ENCODE measurements at regions not wholly inside any gene's neighbourhood (a gene's known extent, or its start where the extent isn't known, plus 50 kb on each side); places are given as distances from the start of the nearest gene placed in this dataset.

GRCh38 chrX:74251006-74251930, 52.7 kb upstream of the ZCCHC13 start:
- no peaks in the 10 kb centered on the region for H3K9me3 ChIP-seq (ENCODE audit: control insufficient read depth, low read length)
- no peaks in the 10 kb centered on the region for H3K4me1 ChIP-seq (ENCODE audit: control insufficient read depth, insufficient read depth, low read length)
- 84 to 94% methylated on average over 2 of the region's 2 CpGs for WGBS, 2 experiments
- no peak overlapping the region for H3K27ac ChIP-seq (ENCODE audit: insufficient read depth, low read depth, low read length, poor library complexity, severe bottlenecking)
- H3K4me3 ChIP-seq (ENCODE audit: insufficient read depth, low read depth, low read length), result no peak overlapping the region
- no peaks in the 10 kb centered on the region for H3K36me3 ChIP-seq (ENCODE audit: control insufficient read depth, insufficient read depth, low read length)
- no peaks in the 10 kb centered on the region for H3K27me3 ChIP-seq (ENCODE audit: control insufficient read depth, insufficient read depth, low read length, poor library complexity, severe bottlenecking)

DNA sequence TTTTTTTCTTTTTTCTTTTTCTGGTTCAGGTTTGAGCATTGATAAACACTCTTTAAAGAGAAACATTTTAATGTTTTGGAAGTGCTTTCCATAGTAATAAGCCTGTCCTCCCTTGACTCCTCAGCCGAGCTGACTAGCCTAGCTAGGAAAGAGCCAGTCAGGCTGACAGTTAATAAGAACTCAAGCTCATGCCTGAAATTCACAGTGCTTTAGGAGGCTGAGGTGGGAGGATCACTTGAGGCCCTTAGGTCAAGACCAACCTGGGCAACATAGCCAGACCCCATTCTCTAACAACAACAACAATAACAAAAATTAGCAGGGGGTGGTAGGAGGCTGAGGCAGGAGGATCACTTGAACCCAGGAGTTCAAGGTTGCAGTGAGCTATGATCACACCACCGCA, 53.4 kb upstream of the ZCCHC13 start:
- no peaks in the 10 kb centered on the region for H3K9me3 ChIP-seq (ENCODE audit: control insufficient read depth, low read length)
- no peaks in the 10 kb centered on the region for H3K27me3 ChIP-seq (ENCODE audit: control insufficient read depth, insufficient read depth, low read length, poor library complexity, severe bottlenecking)
- no peaks in the 10 kb centered on the region for H3K4me1 ChIP-seq (ENCODE audit: control insufficient read depth, insufficient read depth, low read length)
- no peaks in the 10 kb centered on the region for H3K36me3 ChIP-seq (ENCODE audit: control insufficient read depth, insufficient read depth, low read length)
- 90 to 95% methylated on average over 2 of the region's 2 CpGs for WGBS, 2 experiments
- no peak overlapping the region for H3K4me3 ChIP-seq (ENCODE audit: insufficient read depth, low read depth, low read length)
- H3K27ac ChIP-seq (ENCODE audit: insufficient read depth, low read depth, low read length, poor library complexity, severe bottlenecking), result no peak overlapping the region

GRCh38 chrX:74249963-74250362, 54.0 kb upstream of the ZCCHC13 start:
- H3K27ac ChIP-seq (ENCODE audit: insufficient read depth, low read depth, low read length, poor library complexity, severe bottlenecking), result peak overlapping the region; percentile 18
- H3K4me3 ChIP-seq (ENCODE audit: insufficient read depth, low read depth, low read length), result no peak overlapping the region
- no peaks in the 10 kb centered on the region for H3K9me3 ChIP-seq (ENCODE audit: control insufficient read depth, low read length)
- H3K36me3 ChIP-seq (ENCODE audit: control insufficient read depth, insufficient read depth, low read length), result no peaks in the 10 kb centered on the region
- no peaks in the 10 kb centered on the region for H3K27me3 ChIP-seq (ENCODE audit: control insufficient read depth, insufficient read depth, low read length, poor library complexity, severe bottlenecking)
- H3K4me1 ChIP-seq (ENCODE audit: control insufficient read depth, insufficient read depth, low read length), result no peaks in the 10 kb centered on the region
- 4 to 8% methylated on average over 8 to 11 of the region's 11 CpGs for WGBS, 2 experiments

DNA sequence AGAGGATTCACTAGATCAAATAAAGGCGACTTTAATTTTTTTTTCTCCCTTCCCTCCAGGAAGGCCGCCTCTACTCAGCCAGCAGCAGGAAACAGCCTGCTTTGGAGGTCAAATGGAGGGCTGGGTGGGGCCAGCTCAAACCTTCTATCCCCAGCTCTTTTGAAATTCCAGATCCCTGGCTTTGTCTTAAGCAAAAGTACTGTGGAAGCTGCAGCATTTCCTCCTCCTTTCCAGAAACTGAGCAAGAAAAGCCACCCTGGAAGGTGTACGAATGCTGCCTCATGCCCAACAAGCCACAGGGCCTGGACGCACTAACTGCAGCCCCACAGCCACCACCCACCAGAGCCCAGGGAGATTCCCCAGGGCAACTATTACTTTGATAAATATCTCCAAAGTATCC, 55.1 kb upstream of the ZCCHC13 start:
- WGBS, 2 experiments, result 27 to 50% methylated on average over 2 to 4 of the region's 4 CpGs
- Histone ChIP-seq H3K36me3 (ENCODE audit: control insufficient read depth, insufficient read depth, low read length) (no peaks in the 10 kb centered on the region), H3K4me3 (ENCODE audit: insufficient read depth, low read depth, low read length) (no peak overlapping the region), H3K4me1 (ENCODE audit: control insufficient read depth, insufficient read depth, low read length) (no peaks in the 10 kb centered on the region), H3K9me3 (ENCODE audit: control insufficient read depth, low read length) (no peaks in the 10 kb centered on the region), H3K27me3 (ENCODE audit: control insufficient read depth, insufficient read depth, low read length, poor library complexity, severe bottlenecking) (no peaks in the 10 kb centered on the region), H3K27ac (ENCODE audit: insufficient read depth, low read depth, low read length, poor library complexity, severe bottlenecking) (no peak overlapping the region)

DNA sequence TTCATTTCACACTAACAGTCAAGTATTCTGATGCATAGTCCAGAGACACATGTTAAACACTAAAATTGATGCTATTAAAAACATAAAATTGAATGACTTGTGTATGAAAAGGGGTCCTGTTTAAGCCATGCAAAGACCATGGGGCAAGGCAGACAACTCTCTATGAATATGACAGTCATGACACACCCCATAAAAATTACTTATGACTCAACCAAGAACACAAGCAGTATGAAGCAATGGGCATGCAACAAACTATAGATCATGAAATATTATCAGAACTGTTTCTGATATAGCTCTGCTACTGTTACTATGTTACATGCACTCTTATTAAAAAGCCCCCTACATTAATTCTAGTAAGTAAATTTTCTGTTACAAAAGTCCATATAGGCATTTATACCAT, 57.5 kb upstream of the ZCCHC13 start:
- no peak overlapping the region for H3K27ac ChIP-seq (ENCODE audit: insufficient read depth, low read depth, low read length, poor library complexity, severe bottlenecking)

GRCh38 chrX:74242484-74243138, 61.4 kb upstream of the ZCCHC13 start:
- Histone ChIP-seq H3K27ac (ENCODE audit: insufficient read depth, low read depth, low read length, poor library complexity, severe bottlenecking) (no peak overlapping the region), H3K27me3 (ENCODE audit: control insufficient read depth, insufficient read depth, low read length, poor library complexity, severe bottlenecking) (no peaks in the 10 kb centered on the region), H3K36me3 (ENCODE audit: control insufficient read depth, insufficient read depth, low read length) (no peaks in the 10 kb centered on the region)

More for the DNA sequence above, 57.5 kb upstream of the ZCCHC13 start:
- H3K4me1 ChIP-seq (ENCODE audit: control insufficient read depth, insufficient read depth, low read length), result no peaks in the 10 kb centered on the region
- no peak overlapping the region for H3K4me3 ChIP-seq (ENCODE audit: insufficient read depth, low read depth, low read length)
- no peaks in the 10 kb centered on the region for H3K27me3 ChIP-seq (ENCODE audit: control insufficient read depth, insufficient read depth, low read length, poor library complexity, severe bottlenecking)
- H3K36me3 ChIP-seq (ENCODE audit: control insufficient read depth, insufficient read depth, low read length), result no peaks in the 10 kb centered on the region
- no peaks in the 10 kb centered on the region for H3K9me3 ChIP-seq (ENCODE audit: control insufficient read depth, low read length)

DNA sequence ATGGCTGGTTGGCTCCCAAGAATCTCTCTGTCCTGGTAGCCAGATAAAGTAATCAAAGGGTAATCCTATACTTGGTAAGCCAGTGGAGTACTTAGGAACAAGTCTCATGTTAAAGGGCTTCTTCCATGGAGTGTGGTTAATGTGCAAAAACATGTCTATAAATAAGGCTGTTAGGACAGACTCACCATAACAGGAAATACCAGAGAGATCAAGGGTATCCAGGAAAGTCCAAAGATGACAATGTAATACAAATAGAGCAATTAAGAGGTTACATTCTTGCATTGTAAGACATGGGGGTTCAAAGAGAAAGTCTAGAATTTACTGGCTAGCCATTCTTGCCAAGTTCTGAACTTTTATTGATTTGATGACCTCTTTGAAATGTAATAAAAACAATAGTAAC, 61.9 kb upstream of the ZCCHC13 start:
- Histone ChIP-seq H3K9me3 (ENCODE audit: control insufficient read depth, low read length) (no peaks in the 10 kb centered on the region), H3K36me3 (ENCODE audit: control insufficient read depth, insufficient read depth, low read length) (no peaks in the 10 kb centered on the region), H3K4me1 (ENCODE audit: control insufficient read depth, insufficient read depth, low read length) (no peaks in the 10 kb centered on the region), H3K27me3 (ENCODE audit: control insufficient read depth, insufficient read depth, low read length, poor library complexity, severe bottlenecking) (no peaks in the 10 kb centered on the region), H3K27ac (ENCODE audit: insufficient read depth, low read depth, low read length, poor library complexity, severe bottlenecking) (no peak overlapping the region), H3K4me3 (ENCODE audit: insufficient read depth, low read depth, low read length) (no peak overlapping the region)

More at GRCh38 chrX:74242484-74243138, 61.4 kb upstream of the ZCCHC13 start:
- 93 to 97% methylated on average over 8 of the region's 8 CpGs for WGBS, 2 experiments
- no peak overlapping the region for H3K4me3 ChIP-seq (ENCODE audit: insufficient read depth, low read depth, low read length)
- no peaks in the 10 kb centered on the region for H3K4me1 ChIP-seq (ENCODE audit: control insufficient read depth, insufficient read depth, low read length)
- no peaks in the 10 kb centered on the region for H3K9me3 ChIP-seq (ENCODE audit: control insufficient read depth, low read length)

DNA sequence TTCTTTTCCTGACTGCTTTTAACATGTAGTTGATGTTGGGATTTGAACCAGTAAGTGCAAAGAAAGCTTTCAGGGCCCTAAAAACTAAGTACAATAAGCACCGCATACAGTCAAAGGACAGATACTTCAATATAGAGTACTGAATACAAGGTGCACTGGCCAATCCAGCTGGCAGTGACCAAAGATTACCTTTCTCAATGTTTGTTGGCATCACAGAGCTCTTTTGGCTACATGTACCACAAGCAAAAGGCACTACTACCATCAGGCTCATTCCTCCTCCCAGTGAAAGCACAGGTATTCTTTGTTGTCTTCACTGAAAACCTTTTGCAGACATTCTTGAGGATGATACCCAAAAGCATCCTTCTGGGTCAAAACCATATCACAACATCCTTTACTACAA, 65.2 kb upstream of the ZCCHC13 start:
- no peaks in the 10 kb centered on the region for H3K9me3 ChIP-seq (ENCODE audit: control insufficient read depth, low read length)
- H3K4me3 ChIP-seq (ENCODE audit: insufficient read depth, low read depth, low read length), result no peak overlapping the region
- no peaks in the 10 kb centered on the region for H3K4me1 ChIP-seq (ENCODE audit: control insufficient read depth, insufficient read depth, low read length)
- 100% methylated on average over 1 of the region's 1 CpG; no CpG with 5 or more reads in 1 of the 2 experiments for WGBS, 2 experiments
- no peak overlapping the region for H3K27ac ChIP-seq (ENCODE audit: insufficient read depth, low read depth, low read length, poor library complexity, severe bottlenecking)
- no peaks in the 10 kb centered on the region for H3K27me3 ChIP-seq (ENCODE audit: control insufficient read depth, insufficient read depth, low read length, poor library complexity, severe bottlenecking)
- H3K36me3 ChIP-seq (ENCODE audit: control insufficient read depth, insufficient read depth, low read length), result no peaks in the 10 kb centered on the region

DNA sequence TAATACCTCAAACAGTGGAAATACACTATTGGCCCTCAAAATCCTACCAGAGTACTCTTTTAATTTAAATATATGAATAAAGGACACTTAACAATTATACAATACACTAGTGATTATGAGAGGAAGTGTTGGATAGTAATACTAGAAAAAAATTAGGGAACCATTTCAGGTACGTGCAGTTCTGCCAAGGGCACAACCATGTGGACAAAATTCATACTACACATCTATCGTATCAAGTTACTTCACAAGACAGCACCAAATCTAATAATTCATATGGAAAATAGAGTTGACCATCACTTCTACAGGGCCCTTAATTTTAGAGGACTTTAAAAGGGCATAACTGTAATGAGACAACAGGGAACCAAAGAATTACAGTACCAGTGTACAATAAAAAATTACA, 69.2 kb upstream of the ZCCHC13 start:
- Histone ChIP-seq H3K4me1 (ENCODE audit: control insufficient read depth, insufficient read depth, low read length) (no peaks in the 10 kb centered on the region), H3K27ac (ENCODE audit: insufficient read depth, low read depth, low read length, poor library complexity, severe bottlenecking) (no peak overlapping the region), H3K27me3 (ENCODE audit: control insufficient read depth, insufficient read depth, low read length, poor library complexity, severe bottlenecking) (no peaks in the 10 kb centered on the region), H3K36me3 (ENCODE audit: control insufficient read depth, insufficient read depth, low read length) (no peaks in the 10 kb centered on the region), H3K9me3 (ENCODE audit: control insufficient read depth, low read length) (no peaks in the 10 kb centered on the region), H3K4me3 (ENCODE audit: insufficient read depth, low read depth, low read length) (no peak overlapping the region)
- WGBS, 2 experiments, result 96% methylated on average over 2 of the region's 2 CpGs; no CpG with 5 or more reads in 1 of the 2 experiments

- H3K4me1 ChIP-seq (ENCODE audit: control insufficient read depth, insufficient read depth, low read length), result no peaks in the 10 kb centered on the region
- H3K27ac ChIP-seq (ENCODE audit: insufficient read depth, low read depth, low read length, poor library complexity, severe bottlenecking), result no peak overlapping the region
- no peak overlapping the region for H3K4me3 ChIP-seq (ENCODE audit: insufficient read depth, low read depth, low read length)
- no peaks in the 10 kb centered on the region for H3K9me3 ChIP-seq (ENCODE audit: control insufficient read depth, low read length)
- no peaks in the 10 kb centered on the region for H3K36me3 ChIP-seq (ENCODE audit: control insufficient read depth, insufficient read depth, low read length)
- no peaks in the 10 kb centered on the region for H3K27me3 ChIP-seq (ENCODE audit: control insufficient read depth, insufficient read depth, low read length, poor library complexity, severe bottlenecking)
- 86 to 94% methylated on average over 2 of the region's 3 CpGs for WGBS, 2 experiments
Measured at GRCh38 chrX:74232859-74233258, 71.1 kb upstream of the ZCCHC13 start.
